GM06990 (cell line): ENCODE measurements at regions not wholly inside any gene's neighbourhood (a gene's known extent, or its start where the extent isn't known, plus 50 kb on each side); places are given as distances from the start of the nearest gene placed in this dataset.

ENCODE experiments used
- DNase-seq: peaks from one replicate; pipeline ENCODE4 v3.0.0-alpha.2; 2011; ENCODE audit not compliant: insufficient read length; ENCODE audit errors: extremely low read depth
- H3K27me3 ChIP-seq: replicated peaks from 2 replicates; pipeline ENCODE4 v1.6.0; 2011; ENCODE audit warnings: low read length; ENCODE audit not compliant: control insufficient read depth, insufficient read depth
- H3K36me3 ChIP-seq: 2 replicates; pipeline ENCODE4 v1.5.1; 2011; ENCODE audit warnings: low read length; ENCODE audit not compliant: control insufficient read depth, insufficient read depth
- H3K4me3 ChIP-seq: replicated peaks from 2 replicates; pipeline ENCODE4 v1.5.1; 2011; ENCODE audit warnings: low read depth, mild to moderate bottlenecking, control low read depth, low read length
- TF ChIP-seq, protein P1 (sequence below): IDR thresholded peaks from 2 replicates; pipeline ENCODE4 v1.5.1; 2011; ENCODE audit warnings: low read length, control low read depth, mild to moderate bottlenecking, inconsistent platforms; ENCODE audit not compliant: insufficient read depth, poor library complexity, severe bottlenecking

DNA sequence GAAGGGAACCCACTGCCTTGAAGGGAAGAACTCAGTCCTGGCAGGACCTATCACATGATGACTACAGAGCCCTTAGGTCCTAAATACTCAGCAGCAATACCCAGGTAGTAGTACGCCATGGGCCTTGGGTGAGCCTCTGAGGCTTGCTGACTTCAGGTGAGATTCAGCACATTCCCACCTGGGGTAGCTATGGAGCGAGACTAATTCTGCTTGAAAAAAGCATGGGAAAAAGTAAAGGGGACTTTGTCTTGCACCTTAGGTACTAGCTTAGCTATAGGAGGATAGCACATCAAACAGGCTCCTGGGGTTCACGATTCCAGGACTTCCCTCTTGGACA, 98.2 kb upstream of the MEOX2 start:
- no peak for DNase-seq

DNA sequence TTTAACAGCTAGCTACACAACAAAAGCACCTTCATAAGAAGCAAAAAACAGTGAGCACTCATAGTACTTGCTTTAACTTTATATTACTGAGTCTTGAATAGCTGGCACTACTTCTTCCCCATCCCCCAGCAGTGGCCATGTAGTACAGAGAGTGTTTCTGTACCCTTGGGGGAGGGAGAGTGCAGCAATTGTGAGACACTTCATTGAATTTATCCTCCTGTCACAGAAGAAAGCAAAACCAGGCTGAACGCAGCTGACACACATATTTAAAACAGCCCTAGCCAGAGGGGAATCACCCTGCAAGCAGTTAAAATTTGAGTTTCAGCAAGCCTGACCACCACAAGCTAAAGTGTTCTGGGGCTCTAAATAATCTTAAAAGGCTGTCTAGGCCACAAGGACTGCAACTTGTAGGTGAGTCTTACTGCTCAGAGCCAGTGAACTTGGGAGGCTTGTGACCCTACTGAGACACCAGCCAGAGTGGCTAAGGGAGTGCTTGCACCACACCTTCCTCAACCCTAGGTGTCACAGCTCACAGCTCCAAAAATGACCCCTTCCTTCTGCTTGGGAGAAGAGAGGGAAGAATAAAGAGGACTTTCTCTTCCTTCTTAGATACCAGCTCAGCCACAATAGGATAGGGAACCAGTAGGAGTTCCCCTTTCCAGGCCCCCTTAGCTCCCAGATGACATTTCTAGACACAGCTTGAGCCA, 97.7 kb upstream of the MEOX2 start:
- TF ChIP-seq, protein P1, sequence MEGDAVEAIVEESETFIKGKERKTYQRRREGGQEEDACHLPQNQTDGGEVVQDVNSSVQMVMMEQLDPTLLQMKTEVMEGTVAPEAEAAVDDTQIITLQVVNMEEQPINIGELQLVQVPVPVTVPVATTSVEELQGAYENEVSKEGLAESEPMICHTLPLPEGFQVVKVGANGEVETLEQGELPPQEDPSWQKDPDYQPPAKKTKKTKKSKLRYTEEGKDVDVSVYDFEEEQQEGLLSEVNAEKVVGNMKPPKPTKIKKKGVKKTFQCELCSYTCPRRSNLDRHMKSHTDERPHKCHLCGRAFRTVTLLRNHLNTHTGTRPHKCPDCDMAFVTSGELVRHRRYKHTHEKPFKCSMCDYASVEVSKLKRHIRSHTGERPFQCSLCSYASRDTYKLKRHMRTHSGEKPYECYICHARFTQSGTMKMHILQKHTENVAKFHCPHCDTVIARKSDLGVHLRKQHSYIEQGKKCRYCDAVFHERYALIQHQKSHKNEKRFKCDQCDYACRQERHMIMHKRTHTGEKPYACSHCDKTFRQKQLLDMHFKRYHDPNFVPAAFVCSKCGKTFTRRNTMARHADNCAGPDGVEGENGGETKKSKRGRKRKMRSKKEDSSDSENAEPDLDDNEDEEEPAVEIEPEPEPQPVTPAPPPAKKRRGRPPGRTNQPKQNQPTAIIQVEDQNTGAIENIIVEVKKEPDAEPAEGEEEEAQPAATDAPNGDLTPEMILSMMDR = no peak
- H3K4me3 ChIP-seq = no peak overlapping the region
- H3K36me3 ChIP-seq = no peaks in the 10 kb centered on the region
- DNase-seq = no peak
- H3K27me3 ChIP-seq = no peaks in the 10 kb centered on the region

More for the DNA sequence above, 98.2 kb upstream of the MEOX2 start:
- Histone ChIP-seq H3K36me3 (no peaks in the 10 kb centered on the region), H3K27me3 (no peaks in the 10 kb centered on the region), H3K4me3 (no peak overlapping the region)
- TF ChIP-seq, protein P1 = no peak

DNA sequence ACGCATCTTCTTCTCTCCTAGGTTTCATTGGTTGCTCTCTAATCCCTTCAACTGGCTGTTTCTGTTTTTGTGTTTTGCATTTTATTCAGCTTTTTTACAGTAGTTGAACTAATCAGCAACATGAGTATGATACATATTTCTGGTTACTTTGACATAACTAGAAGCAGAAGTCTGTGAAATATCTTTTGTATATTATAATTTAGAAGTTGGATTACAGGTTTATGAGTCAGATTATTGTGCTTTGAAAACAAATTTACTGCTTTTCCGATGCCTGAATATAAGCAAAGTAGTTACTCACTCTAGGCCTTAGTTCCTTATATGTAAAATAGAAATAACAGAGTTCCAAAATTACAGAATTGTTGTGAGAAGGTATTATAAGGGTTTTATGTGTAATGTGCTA, 96.2 kb upstream of the MEOX2 start:
- Histone ChIP-seq H3K27me3 (no peaks in the 10 kb centered on the region), H3K4me3 (no peak overlapping the region), H3K36me3 (no peaks in the 10 kb centered on the region)
- TF ChIP-seq, protein P1 = no peak
- no peak for DNase-seq

DNA sequence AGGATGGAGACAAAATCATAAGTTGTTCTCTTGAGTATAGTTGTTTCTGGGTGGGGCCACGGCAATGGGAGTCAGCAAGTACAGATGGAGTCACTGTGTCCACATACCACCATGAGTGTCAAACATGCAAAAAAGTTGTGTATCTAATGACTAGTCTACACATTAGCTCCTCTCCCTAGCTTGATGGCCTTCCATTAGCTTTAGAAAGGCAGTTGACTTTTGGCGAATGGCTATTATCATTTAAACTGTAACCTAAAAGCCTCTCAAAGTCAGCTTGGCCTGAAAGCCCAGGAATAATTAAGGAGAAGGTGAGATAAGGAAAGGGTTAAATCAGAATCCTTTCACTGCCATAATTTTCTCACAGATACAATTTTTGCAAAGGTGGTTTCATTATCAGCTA, 95.5 kb upstream of the MEOX2 start:
- H3K27me3 ChIP-seq = no peaks in the 10 kb centered on the region
- no peak for DNase-seq
- no peak overlapping the region for H3K4me3 ChIP-seq
- no peaks in the 10 kb centered on the region for H3K36me3 ChIP-seq
- TF ChIP-seq, protein P1 = no peak

DNA sequence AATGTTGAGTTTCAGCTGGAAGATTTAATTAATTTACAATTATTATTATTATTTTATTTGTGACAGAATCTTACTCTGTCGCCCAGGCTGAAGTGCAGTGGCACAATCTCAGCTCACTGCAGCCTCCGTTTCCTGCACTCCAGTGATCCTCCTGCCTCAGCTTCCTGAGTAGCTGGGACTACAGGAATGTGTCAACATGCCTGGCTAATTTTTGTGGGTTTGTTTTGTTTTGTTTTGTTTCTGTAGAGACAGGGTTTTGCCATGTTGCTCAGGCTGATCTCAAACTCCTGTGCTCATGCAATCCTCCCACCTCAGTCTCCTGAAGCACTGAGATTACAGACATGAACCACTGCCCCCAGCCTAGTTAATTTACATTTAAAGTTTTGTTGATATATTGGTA, 93.8 kb upstream of the MEOX2 start:
- TF ChIP-seq, protein P1 = no peak
- no peak overlapping the region for H3K4me3 ChIP-seq
- no peak for DNase-seq
- H3K27me3 ChIP-seq = no peaks in the 10 kb centered on the region
- no peaks in the 10 kb centered on the region for H3K36me3 ChIP-seq

DNA sequence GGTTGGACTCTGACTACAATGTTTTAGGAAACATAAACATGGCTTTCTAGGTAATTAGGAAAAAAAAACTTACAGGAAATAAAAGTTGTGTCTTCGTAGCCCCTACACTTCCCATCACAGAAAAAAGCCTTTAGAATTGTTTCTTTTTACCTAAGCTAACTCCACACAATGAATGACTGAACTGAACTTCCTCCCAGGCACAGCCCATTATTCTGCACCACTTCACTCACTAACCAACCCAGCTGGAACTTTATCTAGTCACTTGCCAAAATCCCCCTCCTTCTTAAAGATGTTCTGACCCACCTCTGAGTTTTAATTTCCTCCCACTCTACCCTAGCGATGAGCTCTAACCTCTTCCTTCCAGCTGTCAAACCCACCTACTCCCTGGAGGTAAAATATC, 91.7 kb upstream of the MEOX2 start:
- Histone ChIP-seq H3K36me3 (no peaks in the 10 kb centered on the region), H3K27me3 (no peaks in the 10 kb centered on the region), H3K4me3 (no peak overlapping the region)
- TF ChIP-seq, protein P1 = no peak
- no peak for DNase-seq
